Colonic mucosa (tissue), 4 donors: ENCODE measurements at regions not wholly inside any gene's neighbourhood (a gene's known extent, or its start where the extent isn't known, plus 50 kb on each side); places are given as distances from the start of the nearest gene placed in this dataset.

ENCODE experiments used
- DNase-seq: peaks from one replicate; pipeline ENCODE4 v3.0.0-alpha.2; 2020
- H3K27ac ChIP-seq: fragments of 200-600 bp; one replicate; pipeline ENCODE4 v1.8.0; 2021
- H3K27me3 ChIP-seq: fragments of 200-600 bp; one replicate; pipeline ENCODE4 v1.8.0; 2021
- H3K36me3 ChIP-seq: fragments of 200-600 bp; one replicate; pipeline ENCODE4 v1.8.0; 2021
- H3K4me1 ChIP-seq: fragments of 200-600 bp; one replicate; pipeline ENCODE4 v1.8.0; 2021; ENCODE audit warnings: mild to moderate bottlenecking
- H3K4me3 ChIP-seq: fragments of 200-600 bp; one replicate; pipeline ENCODE4 v1.8.0; 2021
- H3K9ac ChIP-seq, 2 donors: one replicate each; pipeline ENCODE4 v1.7.0; 2013; ENCODE audit warnings: control low read depth in 2 of 2, low read depth in 2 of 2, low read length in 2 of 2
- H3K9me3 ChIP-seq: fragments of 200-600 bp; one replicate; pipeline ENCODE4 v1.8.0; 2021
- CTCF ChIP-seq: fragments of 200-600 bp; IDR thresholded peaks from one replicate; pipeline ENCODE4 v1.8.0; 2022; ENCODE audit warnings: antibody characterized with exemption, mild to moderate bottlenecking
- intact Hi-C: fragments of 100-400 bp; cut with DNase I; formaldehyde crosslinking; loops from one replicate; pipeline ENCODE4 v1.14.1; 2022
- donor health status: healthy.
- donor health status: DM: no; HTN: no; CAD: no.
- donor health status: DM: no; HTN: no; CAD: no.

- Histone ChIP-seq H3K27ac (no peak overlapping the region), H3K27me3 (no peaks in the 10 kb centered on the region), H3K4me1 (no peaks in the 10 kb centered on the region), H3K4me3 (no peak overlapping the region), H3K36me3 (no peaks in the 10 kb centered on the region), H3K9me3 (no peaks in the 10 kb centered on the region), H3K9ac (no peak overlapping the region)
- DNase-seq = no peak
- no peak for TF ChIP-seq CTCF
- intact Hi-C loops = no loop called here
Observed at GRCh38 chr20:19008497-19008896, 194.9 kb downstream of the SCP2D1 start.

GRCh38 chr20:19009081-19009688 lies 195.6 kb downstream of the SCP2D1 start:
- H3K9me3 ChIP-seq = no peaks in the 10 kb centered on the region
- no peak for TF ChIP-seq CTCF

GRCh38 chr20:19012676-19013075 lies 199.1 kb downstream of the SCP2D1 start:
- no peak for TF ChIP-seq CTCF
- DNase-seq = peak; percentile 16
- H3K27ac ChIP-seq = no peak overlapping the region
- H3K9ac ChIP-seq = no peak overlapping the region
- H3K4me1 ChIP-seq = no peaks in the 10 kb centered on the region
- intact Hi-C loops = no loop called here
- no peak overlapping the region for H3K4me3 ChIP-seq
- H3K36me3 ChIP-seq = no peaks in the 10 kb centered on the region
- H3K9me3 ChIP-seq = no peaks in the 10 kb centered on the region
- H3K27me3 ChIP-seq = no peaks in the 10 kb centered on the region

More at GRCh38 chr20:19009081-19009688, 195.6 kb downstream of the SCP2D1 start:
- Histone ChIP-seq H3K4me3 (no peak overlapping the region), H3K27ac (no peak overlapping the region), H3K27me3 (no peaks in the 10 kb centered on the region), H3K36me3 (no peaks in the 10 kb centered on the region), H3K4me1 (no peaks in the 10 kb centered on the region), H3K9ac (no peak overlapping the region)
- intact Hi-C loops = no loop called here
- DNase-seq = no peak

- TF ChIP-seq CTCF = no peak
- intact Hi-C loops = no loop called here
Observed at GRCh38 chr20:19013907-19014306, 198.5 kb upstream of the SLC24A3 start.

GRCh38 chr20:19015351-19016139 lies 196.9 kb upstream of the SLC24A3 start:
- no peak overlapping the region for H3K4me3 ChIP-seq
- no peak overlapping the region for H3K27ac ChIP-seq
- DNase-seq = peak; percentile 15
- no peak for TF ChIP-seq CTCF
- H3K27me3 ChIP-seq = no peaks in the 10 kb centered on the region
- no peaks in the 10 kb centered on the region for H3K4me1 ChIP-seq
- intact Hi-C loops = no loop called here
- H3K36me3 ChIP-seq = no peaks in the 10 kb centered on the region
- no peak overlapping the region for H3K9ac ChIP-seq
- H3K9me3 ChIP-seq = no peaks in the 10 kb centered on the region

More at GRCh38 chr20:19013907-19014306, 198.5 kb upstream of the SLC24A3 start:
- no peaks in the 10 kb centered on the region for H3K9me3 ChIP-seq
- H3K27ac ChIP-seq = no peak overlapping the region
- H3K4me1 ChIP-seq = no peaks in the 10 kb centered on the region
- DNase-seq = no peak
- no peaks in the 10 kb centered on the region for H3K27me3 ChIP-seq
- no peak overlapping the region for H3K4me3 ChIP-seq
- H3K9ac ChIP-seq = no peak overlapping the region
- no peaks in the 10 kb centered on the region for H3K36me3 ChIP-seq
